GM19193 (cell line): ENCODE measurements at regions not wholly inside any gene's neighbourhood (a gene's known extent, or its start where the extent isn't known, plus 50 kb on each side); places are given as distances from the start of the nearest gene placed in this dataset.

Experiments used
- POLR2A ChIP-seq: IDR thresholded peaks from 4 replicates; pipeline ENCODE4 v1.6.1; 2011; ENCODE audit not compliant: insufficient read depth, insufficient read length; ENCODE audit errors: extremely low read depth

DNA sequence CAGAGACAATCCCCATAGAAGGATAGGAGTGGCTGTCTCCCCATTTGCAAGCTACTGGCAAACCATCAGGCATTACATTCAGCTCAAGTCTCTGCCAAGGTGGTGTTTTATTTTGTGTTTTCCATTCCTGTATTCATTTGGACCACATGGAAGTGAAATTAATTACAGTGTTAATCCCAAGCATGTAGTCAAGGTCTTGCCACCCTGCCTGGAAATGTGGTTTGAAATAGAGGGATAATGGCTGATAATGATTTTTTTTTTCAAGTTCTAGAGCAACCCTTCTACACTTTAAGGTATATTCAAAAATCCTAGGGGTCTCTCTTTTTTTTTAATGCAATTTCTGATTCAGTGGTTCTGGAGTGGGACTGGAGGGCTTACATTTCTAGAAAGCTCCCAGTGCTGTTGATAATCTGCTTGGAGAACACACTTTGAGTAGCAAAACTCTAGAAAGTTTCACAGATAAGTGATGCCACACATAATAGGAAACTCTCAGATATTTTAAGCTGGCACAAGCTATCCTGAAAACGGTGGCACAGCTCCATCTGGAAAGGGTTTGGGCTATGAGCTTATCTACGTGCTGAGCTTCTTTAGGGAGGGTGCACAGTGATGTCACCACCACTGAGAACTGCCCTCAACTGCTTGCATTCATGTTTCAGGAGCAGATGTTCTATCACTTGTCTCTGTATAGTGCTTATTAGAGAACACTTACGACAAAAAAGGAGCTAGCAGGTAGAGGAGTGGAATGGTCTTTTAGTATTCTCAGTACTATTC, 140.1 kb upstream of the IL12A start:
- TF ChIP-seq POLR2A = no peak

DNA sequence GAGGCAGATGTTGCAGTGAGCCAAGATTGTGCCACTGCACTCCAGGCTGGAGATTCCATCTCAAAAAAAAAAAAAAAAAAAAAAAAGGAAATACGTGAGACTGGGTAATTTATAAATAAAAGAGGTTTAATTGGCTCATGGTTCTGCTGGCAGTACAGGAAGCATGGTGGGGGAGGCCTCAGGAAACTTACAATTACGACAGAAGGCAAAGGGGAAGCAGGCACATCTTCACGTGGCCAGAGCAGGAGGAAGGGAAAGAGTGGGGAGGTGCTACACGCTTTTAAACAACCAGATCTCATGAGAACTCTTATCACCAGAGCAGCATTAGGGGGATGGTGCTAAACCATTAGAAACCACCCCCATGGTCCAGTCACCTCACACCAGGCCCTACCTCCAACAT, 138.2 kb upstream of the IL12A start:
- TF ChIP-seq POLR2A = no peak

DNA sequence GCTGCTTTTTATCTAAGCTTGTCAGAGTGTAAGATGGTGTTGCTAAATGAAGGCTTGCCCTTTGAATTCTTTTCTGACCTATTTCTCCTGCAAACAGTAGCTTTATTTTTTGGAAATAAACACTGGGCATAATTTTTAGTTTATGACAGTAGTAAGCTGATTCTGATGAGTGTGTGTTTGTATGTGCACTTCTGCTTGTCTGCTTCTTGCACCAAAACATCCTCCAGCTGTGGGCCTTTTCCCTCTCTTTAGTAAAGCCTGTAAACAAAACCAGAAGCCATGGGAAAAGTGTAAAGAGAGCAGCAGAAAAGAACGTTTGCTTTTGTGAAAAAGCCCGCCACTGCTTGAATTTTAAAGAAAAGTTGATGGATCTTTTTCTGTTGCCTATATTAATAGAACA, 136.4 kb upstream of the IL12A start:
- TF ChIP-seq POLR2A = no peak

DNA sequence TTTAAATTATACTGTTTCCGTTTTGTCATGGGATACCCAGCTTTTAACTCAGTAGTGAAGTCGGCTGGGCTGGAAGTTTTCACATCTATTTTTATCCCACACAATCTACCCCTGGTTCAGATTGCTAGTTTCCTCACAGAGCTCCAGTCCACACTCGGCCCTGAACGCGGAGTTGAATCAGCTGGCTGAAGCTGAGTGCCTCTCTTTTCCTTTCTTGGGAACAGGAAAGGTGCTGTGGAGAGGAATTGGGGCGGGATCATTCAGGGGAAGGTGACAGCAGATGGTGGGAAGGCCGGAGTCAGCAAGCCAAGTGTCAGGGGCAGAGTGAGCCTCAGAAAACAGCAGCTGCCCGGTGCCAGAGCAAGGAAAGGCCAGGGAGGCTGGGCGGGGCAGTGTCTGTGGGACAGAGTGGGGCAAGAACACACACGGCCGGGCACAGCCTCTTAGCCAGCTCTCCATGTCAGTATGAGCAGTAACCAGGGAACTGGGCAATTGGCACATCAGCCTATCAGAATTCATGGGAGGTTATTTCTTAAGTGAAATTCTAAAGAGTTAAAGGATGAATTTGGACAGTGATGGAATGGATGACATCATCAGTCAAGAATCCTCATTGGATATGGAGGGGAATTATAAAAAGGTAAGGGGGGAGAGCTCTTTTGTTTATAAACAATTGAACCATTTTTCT, 135.7 kb upstream of the IL12A start:
- TF ChIP-seq POLR2A = no peak

DNA sequence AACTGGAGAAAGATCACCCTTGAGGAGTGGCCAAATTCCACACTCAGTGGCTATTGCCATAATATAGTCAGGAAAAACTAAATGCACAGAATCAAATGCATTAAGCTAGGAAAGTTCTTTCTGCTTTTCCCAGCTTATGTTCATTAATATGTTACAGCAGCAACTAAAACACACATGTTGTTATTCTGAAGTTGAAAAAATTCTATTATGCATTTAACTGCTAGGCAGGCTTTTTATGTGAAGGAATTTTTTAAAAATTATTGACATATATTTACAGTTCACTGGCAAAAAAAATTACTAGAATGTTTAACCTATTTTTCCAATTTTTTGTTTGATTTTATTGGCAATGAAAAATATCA, 135.2 kb upstream of the IL12A start:
- TF ChIP-seq POLR2A = no peak

DNA sequence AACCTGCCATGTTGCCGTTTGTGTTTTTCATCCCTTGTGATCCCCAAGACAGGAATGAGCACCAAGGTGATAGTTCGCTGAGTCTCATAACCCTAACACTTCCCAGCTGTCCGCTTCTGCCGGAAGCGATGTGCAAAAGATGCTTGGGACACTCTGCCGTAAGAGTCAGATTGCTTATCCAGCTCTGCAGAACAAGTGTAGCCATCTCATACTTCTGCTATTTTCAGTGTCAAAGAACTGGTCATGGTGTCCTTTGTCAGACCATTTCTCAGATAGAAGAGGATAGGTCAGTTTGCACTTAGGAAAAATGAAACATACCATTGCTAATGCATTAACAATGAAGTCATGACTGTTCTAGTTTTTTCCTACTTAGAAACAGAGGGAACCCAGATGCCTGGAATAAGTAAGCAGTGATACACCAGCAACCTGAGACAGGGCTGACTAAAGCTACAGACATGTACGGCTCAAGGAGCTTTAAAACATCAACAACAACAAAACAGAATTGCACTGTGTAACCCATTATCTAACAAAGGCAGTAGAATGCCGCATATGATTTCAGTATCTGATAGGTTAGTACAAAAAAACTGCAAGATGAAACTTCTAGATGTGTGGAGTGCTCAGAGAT, 134.0 kb upstream of the IL12A start:
- no peak for TF ChIP-seq POLR2A

DNA sequence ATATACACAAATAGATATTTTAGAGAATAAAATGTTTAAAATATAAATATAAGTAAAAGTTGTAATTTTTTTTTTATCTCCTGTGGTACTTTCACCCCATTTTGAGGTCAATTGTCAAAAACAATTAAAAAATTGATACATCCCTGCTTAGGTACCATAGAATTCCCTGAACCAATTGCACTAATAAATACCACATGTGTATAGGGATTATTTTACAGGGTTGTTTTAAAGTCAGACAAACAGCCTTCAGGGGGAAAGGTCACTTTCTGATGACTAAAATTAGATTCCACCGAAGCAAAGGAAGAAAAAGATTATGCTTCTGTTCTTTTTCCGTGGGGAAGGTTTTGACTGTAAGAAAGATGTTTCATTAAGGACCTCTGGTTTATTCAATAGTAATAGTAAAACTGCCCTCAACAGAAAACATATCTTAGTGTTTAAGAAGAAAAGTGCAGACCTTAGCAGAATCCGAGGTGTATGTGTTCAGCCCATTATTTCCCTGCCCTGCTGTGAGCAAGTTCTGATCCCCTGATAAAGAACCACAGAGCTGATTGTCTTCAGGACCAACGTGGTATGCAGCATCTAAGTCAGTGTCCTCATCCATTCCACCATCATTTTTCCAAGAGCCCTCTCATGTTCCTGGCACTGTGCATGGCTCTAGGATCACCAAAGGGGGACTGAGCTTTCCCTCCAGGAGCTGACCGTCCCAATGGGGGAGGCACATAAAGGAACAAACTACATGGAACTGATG, 132.9 kb upstream of the IL12A start:
- no peak for TF ChIP-seq POLR2A

DNA sequence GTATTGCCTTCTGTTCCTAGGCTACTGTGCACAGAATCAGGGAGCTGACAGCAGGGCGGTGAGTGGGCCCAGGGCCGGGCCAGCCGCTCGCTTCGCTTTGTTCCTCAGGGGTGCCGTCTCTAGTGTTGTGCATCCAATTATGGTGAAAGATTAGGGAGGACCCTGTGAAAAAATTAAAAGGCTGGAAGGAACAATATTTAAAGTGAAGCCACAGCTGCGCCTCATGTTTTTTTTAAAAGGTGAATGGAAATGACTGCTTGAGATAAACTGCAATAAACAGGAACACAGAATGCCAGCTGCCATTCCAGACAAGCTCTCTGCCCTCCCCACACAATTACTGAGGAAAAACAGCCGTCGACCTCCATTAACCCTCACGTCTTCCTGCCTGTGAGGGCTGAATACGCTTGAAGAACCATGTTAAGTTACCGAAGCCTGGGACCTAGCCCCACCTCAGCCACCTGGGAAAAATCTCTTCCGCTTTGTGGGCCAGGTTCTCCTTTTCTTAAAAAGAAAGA, 132.0 kb upstream of the IL12A start:
- TF ChIP-seq POLR2A = no peak

DNA sequence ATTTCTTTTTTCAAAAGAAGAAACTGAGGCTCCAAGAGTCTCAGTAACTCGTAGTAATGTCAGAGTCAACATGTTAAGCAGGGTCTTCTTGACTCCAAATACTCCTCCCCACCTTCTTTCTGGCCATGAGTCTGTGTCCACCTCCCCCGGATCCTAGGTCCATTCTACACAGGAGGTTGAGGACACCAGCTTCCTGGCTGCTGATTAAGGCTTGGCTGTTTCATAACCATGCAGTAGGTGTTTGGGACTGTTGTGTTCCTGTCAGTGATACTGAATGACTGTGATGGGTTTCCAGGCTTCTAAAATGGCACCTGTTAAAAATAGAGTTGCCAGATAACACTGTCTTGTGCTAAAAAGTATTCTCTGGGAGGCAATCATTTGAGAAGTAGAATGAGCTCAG, 130.8 kb upstream of the IL12A start:
- no peak for TF ChIP-seq POLR2A

DNA sequence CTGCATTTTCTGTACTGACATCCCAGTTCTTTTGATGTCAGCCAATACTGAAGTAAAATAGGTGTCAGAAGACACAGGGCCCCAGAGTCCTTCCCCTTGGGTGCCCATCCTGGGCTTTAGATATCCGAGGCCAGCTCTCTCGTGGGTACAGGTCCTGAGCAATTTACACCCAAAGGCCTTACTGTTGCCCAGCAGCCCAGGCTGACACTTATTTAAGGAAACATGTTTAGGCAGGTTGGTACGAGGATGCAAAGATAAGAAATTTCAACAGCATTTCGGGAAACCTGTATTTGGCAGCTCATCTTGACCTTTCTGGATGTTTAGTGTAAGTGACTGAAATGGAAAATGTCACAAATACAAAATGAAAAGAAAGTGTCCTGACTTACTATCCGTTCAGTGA, 130.0 kb upstream of the IL12A start:
- TF ChIP-seq POLR2A = no peak

DNA sequence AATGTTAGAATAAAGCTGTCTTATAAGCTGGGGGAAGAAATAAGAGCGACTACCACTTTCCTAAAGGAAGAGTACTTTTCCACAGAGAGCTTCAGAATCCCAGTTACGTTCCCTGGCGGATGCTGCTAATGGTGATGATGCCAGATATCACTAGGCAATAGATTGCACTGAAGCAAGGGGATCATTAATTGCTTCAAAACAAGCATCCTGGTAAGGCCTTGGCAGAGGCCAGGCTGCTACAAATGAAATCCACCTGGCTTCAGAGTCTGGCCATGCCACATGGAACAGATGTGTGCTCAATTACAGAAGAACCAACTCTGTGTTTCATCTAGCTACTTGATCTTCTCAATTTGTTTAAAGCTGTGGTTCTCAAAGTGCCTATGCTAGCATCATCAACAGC, 129.2 kb upstream of the IL12A start:
- no peak for TF ChIP-seq POLR2A

DNA sequence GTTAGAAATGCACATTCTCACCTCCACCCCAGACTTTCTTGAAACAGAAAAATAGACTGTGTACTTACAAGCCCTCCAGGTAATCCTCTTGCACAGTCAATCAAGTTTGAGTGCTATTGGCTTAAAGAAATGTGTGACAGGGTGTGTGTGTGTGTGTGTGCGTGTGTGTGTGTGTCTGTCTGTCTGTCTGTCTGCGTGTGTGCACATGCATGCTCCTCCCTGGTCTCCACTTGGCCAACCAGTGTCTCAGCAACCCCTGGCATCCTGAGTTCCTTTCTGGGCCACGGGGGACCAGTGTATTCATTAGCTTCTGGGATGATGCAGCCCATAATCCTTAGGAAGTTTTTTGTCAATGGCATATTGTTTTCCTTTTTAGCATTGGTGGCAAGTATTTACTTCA, 128.8 kb upstream of the IL12A start:
- TF ChIP-seq POLR2A = no peak

DNA sequence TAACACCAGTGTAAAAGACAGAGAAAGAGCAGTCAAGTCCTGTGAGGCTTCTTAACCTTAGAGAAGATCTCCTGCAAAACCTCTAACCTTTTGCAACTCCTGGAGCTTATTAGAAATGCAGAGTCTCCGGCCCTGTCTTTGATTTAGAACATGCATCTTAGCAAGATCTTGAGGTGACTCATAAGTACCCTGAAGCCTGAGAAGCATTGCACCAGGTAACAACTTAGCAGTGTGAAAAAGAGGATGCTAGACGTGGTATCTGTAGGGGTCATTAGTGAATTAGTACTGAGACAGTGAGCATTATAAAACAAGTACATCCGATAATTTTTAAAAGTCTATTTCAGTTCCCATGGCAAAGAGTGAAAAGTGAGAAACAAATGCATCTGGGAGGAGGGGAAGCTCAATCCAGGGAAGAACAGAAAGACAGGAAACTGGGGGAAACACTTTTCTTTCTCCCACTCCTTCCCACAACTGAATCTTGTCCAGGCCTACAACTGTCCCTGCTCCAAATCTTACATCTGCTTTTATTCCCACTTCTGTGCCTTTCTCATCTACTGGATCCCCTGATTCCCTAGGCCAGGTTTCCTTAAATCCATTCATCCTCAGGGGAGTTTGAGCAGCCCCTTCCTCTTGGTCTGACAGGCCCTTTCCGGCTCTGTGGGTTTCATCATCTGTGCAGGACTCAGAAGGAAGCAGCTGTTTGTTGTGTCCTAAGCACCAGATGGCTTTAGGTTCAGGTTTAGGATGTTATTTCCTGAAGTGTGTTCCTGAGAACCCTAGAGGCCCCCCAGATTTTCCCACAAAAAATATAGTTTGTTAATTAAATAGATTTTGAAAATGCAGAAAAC, 128.1 kb upstream of the IL12A start:
- TF ChIP-seq POLR2A = no peak

DNA sequence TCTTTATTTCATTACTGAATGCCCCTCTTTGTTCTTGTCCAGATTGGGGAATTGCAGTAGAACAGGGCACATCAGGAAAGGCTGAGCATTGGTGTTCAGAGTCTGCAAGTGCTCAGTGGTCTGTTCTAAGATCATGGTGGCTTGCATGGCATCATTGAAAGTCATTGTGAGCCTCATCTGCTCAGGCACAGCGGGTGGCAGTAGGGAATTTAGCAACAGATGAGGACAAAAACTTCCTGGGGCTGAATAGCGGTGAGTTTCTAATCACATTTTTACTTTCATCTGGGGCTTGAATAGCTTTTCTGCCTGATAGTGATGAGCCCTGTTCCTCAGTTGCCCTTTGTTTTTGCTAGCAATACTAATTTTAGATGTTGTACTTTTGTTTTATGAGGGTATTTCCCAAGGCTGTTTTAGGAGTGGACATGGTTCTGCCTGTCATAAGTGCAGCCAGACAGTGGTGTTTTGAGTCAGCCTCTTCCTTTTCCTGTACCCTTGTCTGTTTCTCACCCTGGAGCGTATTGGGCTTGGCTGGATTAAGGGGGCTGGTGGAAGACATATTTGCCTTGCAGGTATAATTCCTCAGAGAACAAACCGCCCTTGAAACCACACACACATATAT, 127.2 kb upstream of the IL12A start:
- TF ChIP-seq POLR2A = no peak
